ENCODE measurements at regions not wholly inside any gene's neighbourhood (a gene's known extent, or its start where the extent isn't known, plus 50 kb on each side); places are given as distances from the start of the nearest gene placed in this dataset.

DNA sequence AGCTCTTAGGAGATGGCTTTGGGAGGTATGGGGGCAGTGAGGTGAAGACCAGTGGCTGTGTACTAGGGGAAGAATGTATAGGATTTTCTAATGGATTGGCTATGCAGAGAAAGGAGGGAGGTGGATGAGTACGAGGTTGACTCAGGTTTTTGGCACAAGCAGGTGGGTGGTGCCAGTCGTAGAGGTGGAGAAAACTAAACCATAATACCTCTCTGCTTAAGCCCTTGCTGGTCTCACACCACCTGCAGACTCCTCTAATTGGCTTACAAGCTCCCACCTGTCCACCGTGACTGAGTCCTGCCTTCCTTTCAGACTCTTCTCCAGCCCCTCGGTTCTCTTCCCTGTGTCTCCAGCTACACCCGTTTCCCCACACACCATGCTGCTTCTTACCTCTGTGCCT is 521.7 kb upstream of the CLINT1 start:
- TF ChIP-seq, protein P1, sequence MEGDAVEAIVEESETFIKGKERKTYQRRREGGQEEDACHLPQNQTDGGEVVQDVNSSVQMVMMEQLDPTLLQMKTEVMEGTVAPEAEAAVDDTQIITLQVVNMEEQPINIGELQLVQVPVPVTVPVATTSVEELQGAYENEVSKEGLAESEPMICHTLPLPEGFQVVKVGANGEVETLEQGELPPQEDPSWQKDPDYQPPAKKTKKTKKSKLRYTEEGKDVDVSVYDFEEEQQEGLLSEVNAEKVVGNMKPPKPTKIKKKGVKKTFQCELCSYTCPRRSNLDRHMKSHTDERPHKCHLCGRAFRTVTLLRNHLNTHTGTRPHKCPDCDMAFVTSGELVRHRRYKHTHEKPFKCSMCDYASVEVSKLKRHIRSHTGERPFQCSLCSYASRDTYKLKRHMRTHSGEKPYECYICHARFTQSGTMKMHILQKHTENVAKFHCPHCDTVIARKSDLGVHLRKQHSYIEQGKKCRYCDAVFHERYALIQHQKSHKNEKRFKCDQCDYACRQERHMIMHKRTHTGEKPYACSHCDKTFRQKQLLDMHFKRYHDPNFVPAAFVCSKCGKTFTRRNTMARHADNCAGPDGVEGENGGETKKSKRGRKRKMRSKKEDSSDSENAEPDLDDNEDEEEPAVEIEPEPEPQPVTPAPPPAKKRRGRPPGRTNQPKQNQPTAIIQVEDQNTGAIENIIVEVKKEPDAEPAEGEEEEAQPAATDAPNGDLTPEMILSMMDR (IDR thresholded peaks at IDR 0.05) = no peak
- no peak for TF ChIP-seq POLR2A (IDR thresholded peaks at IDR 0.05)
- no peak for TF ChIP-seq EP300 (IDR thresholded peaks at IDR 0.05)
- no peak for TF ChIP-seq POLR2AphosphoS5 (IDR thresholded peaks at IDR 0.05)
